Esophagus (tissue), 2 donors: ENCODE measurements at regions not wholly inside any gene's neighbourhood (a gene's known extent, or its start where the extent isn't known, plus 50 kb on each side); places are given as distances from the start of the nearest gene placed in this dataset.

Experiments
- H3K27ac ChIP-seq, 2 donors: one replicate each; pipeline ENCODE4 v1.5.1; 2013; ENCODE audit warnings: low read depth in 2 of 2, mild to moderate bottlenecking in 2 of 2, inconsistent platforms in 1 of 2, low read length in 1 of 2, moderate library complexity in 1 of 2
- H3K27me3 ChIP-seq, 2 donors: one replicate each; pipeline ENCODE4 v1.6.1; 2013; ENCODE audit warnings: low read length in 2 of 2, control low read depth in 1 of 2, mild to moderate bottlenecking in 1 of 2; ENCODE audit not compliant: insufficient read depth in 2 of 2, control insufficient read depth in 1 of 2
- H3K36me3 ChIP-seq, 2 donors: one replicate each; pipeline ENCODE4 v1.6.1; 2013; ENCODE audit warnings: low read length in 1 of 2; ENCODE audit not compliant: control insufficient read depth in 2 of 2, insufficient read depth in 2 of 2
- H3K4me1 ChIP-seq, 2 donors: one replicate each; pipeline ENCODE4 v1.6.1; 2013; ENCODE audit warnings: low read length in 1 of 2; ENCODE audit not compliant: control insufficient read depth in 2 of 2, insufficient read depth in 2 of 2
- H3K4me3 ChIP-seq, 2 donors: one replicate each; pipeline ENCODE4 v1.5.1; 2013; ENCODE audit warnings: low read length in 2 of 2, mild to moderate bottlenecking in 2 of 2, low read depth in 1 of 2, moderate library complexity in 1 of 2
- H3K9me3 ChIP-seq, 2 donors: one replicate each; pipeline ENCODE4 v1.6.1; 2013; ENCODE audit warnings: mild to moderate bottlenecking in 2 of 2, low read depth in 1 of 2, low read length in 1 of 2, moderate library complexity in 1 of 2; ENCODE audit not compliant: control insufficient read depth in 2 of 2, insufficient read depth in 1 of 2
- WGBS, 2 donors: extraction: QIAGEN DNeasy Blood & Tissue Kit; methylation state at CpG; one replicate each; pipeline ENCODE4 v1.1.7; 2013; 5-methylcytosine and 5-hydroxymethylcytosine counted together
- donor health status: healthy with polysubstance abuse.
- donor health status: Bipolar disorder and iron deficiency.

DNA sequence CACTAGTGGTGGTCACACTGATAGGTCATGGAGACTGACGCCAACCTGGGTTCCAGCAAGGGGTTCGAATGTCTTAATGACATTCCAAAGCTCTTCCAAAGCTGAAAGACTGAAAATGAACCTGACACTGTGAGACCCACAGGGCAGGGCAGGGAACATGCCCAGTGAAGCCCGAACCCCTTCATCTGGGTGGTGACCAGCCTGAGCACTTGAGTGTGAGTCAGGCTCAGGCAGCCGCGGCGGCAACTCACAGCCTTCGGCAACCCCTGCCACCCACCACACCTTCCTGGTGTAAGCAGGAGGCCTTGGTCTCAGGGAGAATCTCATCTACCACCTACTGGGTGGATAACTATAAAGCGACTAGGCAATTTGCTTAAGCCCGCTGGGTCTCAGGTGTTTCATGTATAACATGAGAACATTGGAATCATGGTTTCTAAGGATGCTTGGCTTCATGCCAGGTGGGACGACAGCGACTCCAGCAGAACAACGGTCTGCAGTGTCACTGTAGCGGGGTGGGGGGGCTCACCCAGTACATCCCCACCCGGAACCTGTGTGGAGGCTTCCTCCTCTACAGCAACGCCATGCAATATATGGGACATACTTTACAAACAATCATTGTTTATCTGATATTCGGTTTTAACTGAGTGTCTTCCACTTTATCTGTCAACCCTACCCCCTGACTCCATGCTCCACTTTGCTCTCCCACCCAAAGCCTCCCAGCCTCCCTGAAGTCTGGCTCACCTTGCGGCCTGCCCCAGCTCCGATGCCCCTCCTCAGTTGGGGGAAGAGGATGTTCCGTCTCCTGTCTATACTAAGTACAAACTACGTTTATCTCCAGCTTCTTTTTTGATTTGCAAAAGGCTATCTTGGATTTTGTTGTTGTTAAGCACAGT lies 125.0 kb upstream of the MEF2A start:
- WGBS, 2 donors, result 79% methylated on average over 20 of the region's 20 CpGs

DNA sequence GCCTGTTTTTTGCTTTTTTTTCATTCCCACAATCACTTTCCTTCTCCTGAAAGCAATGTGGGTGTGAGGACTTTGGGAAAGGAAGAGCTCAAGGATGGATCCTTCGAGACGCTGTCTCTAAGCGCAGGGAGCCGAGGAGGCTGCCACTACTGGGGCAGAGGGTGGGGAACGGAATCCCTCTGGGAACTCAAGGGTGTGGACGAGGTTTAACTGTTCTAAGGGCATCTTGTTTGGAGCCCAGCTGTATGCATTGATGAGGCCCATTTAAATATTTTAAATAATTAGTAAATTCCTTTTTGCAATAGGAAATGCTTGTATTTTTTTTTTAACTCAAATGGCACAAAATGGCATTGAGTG lies 124.4 kb upstream of the MEF2A start:
- WGBS, 2 donors, result 83% methylated on average over 6 of the region's 6 CpGs
- no peaks in the 10 kb centered on the region for H3K36me3 ChIP-seq
- peaks cover 10 to 14% of the 10 kb centered on the region in 2 donors for H3K4me1 ChIP-seq
- H3K27me3 ChIP-seq, result no peaks in the 10 kb centered on the region
- H3K4me3 ChIP-seq, result no peak overlapping the region
- no peak overlapping the region for H3K27ac ChIP-seq
- no peaks in the 10 kb centered on the region for H3K9me3 ChIP-seq

More for the DNA sequence above, 125.0 kb upstream of the MEF2A start:
- H3K27ac ChIP-seq, result peak overlapping the region in 1 of 2 donors; percentile 27
- no peaks in the 10 kb centered on the region for H3K27me3 ChIP-seq
- H3K9me3 ChIP-seq, result no peaks in the 10 kb centered on the region
- no peak overlapping the region for H3K4me3 ChIP-seq
- H3K36me3 ChIP-seq, result no peaks in the 10 kb centered on the region
- H3K4me1 ChIP-seq, result peaks cover 10 to 17% of the 10 kb centered on the region in 2 donors

DNA sequence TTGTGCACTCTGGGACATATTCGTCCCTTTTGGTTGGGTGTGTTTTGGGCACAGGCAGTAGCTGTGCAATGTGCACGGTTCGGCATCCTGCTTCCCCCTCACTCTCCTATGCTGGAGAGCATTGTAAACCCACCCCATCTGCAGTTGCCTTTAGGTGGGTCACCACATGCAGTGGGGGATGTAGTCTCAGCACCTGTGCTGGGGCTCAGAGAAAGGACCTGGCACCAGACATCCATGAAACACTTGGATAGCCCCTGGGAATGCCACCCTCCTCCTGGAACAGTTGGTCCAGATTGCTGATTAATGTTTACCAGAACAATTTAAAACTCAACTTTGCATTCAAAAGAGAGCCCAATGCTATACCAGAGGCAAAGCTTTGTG lies 123.9 kb upstream of the MEF2A start:
- Histone ChIP-seq H3K4me1 (peaks cover 10 to 14% of the 10 kb centered on the region in 2 donors), H3K27ac (peak overlapping the region; percentile 31 to 68), H3K9me3 (no peaks in the 10 kb centered on the region), H3K36me3 (no peaks in the 10 kb centered on the region), H3K27me3 (no peaks in the 10 kb centered on the region), H3K4me3 (no peak overlapping the region)
- WGBS, 2 donors, result 66 to 72% methylated on average over 3 of the region's 3 CpGs

DNA sequence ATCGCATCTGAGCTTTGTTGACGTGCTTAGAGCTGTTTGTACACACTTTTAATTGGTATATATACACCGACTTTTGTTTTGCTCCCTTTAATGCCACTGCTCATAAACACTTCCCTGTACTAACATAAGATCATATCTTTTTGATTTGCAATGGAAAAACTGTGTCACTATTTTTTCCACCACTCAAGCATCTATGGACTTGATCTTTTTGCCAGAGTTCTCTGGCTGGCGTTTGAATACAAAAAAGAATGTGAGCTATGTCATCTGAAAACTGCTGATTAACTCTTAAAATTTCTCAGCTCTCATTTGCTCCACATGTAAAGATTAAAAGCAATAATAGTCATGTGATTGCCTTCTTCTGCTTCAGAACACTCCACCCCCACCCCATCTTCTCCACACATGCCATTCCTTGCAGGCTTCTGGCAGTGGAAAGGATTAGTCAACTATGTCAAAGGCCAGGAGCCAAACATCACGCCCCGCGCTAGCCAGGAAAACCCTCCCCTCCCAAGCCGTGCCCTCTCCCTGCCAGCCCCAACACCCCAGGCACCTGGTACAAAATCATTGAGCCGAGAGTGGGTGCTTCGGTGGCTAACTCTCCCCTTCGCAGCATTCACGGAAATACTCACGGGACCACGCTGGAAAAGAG lies 123.4 kb upstream of the MEF2A start:
- Histone ChIP-seq H3K36me3 (no peaks in the 10 kb centered on the region), H3K9me3 (no peaks in the 10 kb centered on the region), H3K27me3 (no peaks in the 10 kb centered on the region), H3K27ac (peak overlapping the region; percentile 64 to 79), H3K4me1 (peaks cover 10 to 14% of the 10 kb centered on the region in 2 donors), H3K4me3 (no peak overlapping the region)
- WGBS, 2 donors, result 20 to 22% methylated on average over 14 of the region's 14 CpGs

DNA sequence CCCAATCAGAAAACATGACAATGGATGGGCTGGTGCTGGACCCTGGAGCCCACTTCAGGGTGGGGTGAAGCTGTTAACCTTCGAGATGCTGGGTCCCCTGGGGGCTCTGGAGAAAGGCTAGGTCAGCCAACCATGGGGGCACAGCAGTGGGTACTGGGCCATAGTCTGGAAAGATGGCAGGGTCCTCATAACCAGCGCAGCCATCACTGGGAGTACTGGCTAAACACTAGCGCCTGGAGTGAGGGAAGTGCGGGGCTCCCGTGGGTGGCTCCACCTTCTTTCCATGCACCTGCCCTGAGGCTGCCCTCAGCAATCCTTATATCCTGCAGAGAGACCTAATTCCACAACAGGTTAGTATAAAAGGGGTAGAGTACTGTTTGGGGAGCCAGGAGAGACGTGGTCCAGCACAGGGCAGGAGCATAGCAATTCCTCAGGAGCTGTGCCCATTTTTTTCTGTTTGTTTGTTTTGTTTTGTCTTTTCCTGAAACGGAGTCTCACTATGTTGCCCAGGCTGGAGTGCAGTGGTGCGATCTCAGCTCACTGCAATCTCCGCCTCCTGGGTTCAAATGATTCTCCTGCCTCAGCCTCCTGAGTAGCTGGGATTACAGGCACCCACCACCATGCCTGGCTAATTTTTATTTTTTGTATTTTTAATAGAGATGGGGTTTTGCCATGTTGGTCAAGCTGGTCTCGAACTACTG lies 122.6 kb upstream of the MEF2A start:
- Histone ChIP-seq H3K4me3 (no peak overlapping the region), H3K27me3 (no peaks in the 10 kb centered on the region), H3K4me1 (peaks cover 10 to 13% of the 10 kb centered on the region in 2 donors), H3K36me3 (no peaks in the 10 kb centered on the region), H3K27ac (peak overlapping the region; percentile 47 to 64), H3K9me3 (no peaks in the 10 kb centered on the region)
- 62 to 68% methylated on average over 10 of the region's 10 CpGs for WGBS, 2 donors

DNA sequence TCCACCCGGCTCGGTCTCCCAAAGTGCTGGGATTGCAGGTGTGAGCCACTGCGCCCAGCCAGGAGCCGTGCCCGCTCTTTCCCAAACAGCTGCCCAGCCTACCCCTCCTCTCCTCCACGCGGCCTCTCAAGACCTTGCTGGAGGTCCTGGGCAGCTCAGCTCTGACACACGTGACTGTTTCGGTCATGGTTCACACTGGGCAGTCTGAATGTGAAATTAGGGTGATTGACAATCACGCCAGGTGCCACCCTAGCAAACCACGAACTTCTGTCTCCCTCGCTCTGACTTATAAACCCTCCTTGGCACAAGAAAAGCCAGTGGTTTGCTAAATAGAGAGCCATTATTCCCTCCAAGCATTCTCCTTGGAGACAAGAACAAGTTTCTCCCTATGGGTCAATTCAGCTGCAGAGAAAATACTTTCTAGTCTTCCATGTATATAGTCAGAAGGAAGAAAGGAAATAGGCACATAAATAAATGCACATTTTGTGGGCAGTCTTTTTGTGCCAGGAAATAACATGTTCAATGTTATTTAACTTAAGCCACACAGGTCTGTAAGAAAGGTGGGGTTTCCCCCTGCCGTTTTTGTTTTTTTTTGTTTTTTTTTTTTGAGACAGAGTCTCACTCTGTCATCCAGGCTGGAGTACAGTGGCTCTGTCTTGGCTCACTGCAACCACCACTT lies 121.9 kb upstream of the MEF2A start:
- Histone ChIP-seq H3K9me3 (no peaks in the 10 kb centered on the region), H3K4me3 (no peak overlapping the region), H3K27me3 (no peaks in the 10 kb centered on the region), H3K36me3 (no peaks in the 10 kb centered on the region), H3K27ac (peak overlapping the region in 1 of 2 donors; percentile 47), H3K4me1 (peaks cover 10 to 13% of the 10 kb centered on the region in 2 donors)
- WGBS, 2 donors, result 62 to 66% methylated on average over 13 of the region's 13 CpGs

DNA sequence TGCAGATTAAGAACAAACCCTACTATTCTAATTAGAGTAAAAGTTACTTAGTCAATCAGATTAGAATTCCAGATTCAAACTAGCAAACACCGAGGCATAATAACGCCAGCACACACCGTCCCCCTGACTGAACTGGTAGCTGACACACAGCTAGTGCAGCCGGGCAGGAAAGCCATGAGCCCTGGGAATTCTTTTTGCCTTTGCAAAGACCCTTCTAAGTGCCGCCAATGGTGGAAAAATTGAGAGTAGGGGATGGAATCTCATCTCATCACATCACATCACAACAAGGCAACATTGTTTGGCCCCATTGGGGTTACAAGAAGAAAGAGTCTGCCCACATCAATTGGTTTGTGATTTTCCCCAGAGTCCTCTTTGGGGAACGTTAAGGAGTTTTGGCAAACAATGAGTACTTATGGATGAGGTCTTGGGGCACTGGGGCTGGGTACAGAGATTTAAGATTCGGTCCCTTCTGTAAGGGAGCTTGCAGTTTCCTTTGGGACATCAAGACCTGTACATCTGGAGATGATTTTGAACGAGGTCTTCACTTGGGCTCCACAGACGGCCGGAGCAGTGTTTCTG lies 120.4 kb upstream of the MEF2A start:
- no peaks in the 10 kb centered on the region for H3K27me3 ChIP-seq
- H3K9me3 ChIP-seq, result no peaks in the 10 kb centered on the region
- 85 to 91% methylated on average over 10 of the region's 10 CpGs for WGBS, 2 donors
- no peak overlapping the region for H3K4me3 ChIP-seq
- H3K27ac ChIP-seq, result no peak overlapping the region
- no peaks in the 10 kb centered on the region for H3K36me3 ChIP-seq
- H3K4me1 ChIP-seq, result peaks cover 9 to 14% of the 10 kb centered on the region in 2 donors

DNA sequence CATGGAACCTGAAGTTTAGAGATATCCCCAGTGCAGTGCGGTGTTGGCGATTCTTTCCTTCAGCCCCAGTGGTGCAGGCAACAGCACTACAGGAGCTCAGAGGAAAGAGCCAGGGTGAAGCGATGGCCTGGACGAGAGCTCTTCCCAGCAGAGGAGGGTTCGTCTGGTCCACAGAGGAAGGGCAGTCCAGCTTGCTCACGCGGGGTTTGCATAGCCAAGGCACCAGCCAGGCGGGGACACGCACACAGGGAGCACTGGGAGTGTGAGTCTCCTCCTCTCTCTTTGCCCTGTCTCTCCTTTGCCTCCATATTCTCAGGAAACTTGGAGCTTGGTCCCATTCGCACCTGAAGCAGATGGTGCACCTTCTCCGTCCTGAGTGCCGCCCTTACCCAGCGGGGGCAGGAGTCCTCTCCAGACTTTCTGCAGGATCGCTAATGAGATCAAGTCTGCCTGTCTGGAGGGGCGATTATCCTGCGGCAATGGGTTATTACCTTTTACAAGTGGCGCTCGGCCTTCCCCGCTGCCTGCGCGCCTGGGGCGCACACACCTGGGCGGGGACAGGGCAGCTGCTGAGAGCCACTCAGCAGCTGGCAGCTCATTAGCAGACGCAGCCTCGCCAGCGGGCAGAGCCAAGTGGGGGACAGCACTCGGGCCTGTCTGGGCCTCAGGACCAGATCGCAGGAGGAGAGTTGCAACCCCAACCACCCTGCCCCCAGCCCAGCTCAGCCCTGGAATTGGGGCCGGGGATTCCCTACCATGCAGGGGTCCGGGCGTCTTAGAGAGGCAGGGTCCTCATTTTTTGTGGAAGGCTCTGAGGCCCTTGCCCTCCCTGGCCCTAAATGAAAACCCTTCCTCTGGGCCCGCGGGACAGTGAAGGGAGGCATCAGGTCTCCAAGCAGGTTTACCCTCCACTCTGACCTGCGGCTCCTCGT lies 119.0 kb upstream of the MEF2A start:
- H3K36me3 ChIP-seq, result no peaks in the 10 kb centered on the region
- no peaks in the 10 kb centered on the region for H3K27me3 ChIP-seq
- no peaks in the 10 kb centered on the region for H3K9me3 ChIP-seq
- no peak overlapping the region for H3K4me3 ChIP-seq
- peaks cover 6 to 24% of the 10 kb centered on the region in 2 donors for H3K4me1 ChIP-seq
- 74 to 84% methylated on average over 35 of the region's 35 CpGs for WGBS, 2 donors
- no peak overlapping the region for H3K27ac ChIP-seq
